GM18499 (cell line): ENCODE measurements at regions not wholly inside any gene's neighbourhood (a gene's known extent, or its start where the extent isn't known, plus 50 kb on each side); places are given as distances from the start of the nearest gene placed in this dataset.

Experiments used
- ATAC-seq: cut with Tn5 transposase; IDR thresholded peaks from one replicate; pipeline ENCODE4 v1.9.1; 2021; ENCODE audit warnings: moderate number of reproducible peaks; ENCODE audit not compliant: insufficient read depth, unreplicated experiment

DNA sequence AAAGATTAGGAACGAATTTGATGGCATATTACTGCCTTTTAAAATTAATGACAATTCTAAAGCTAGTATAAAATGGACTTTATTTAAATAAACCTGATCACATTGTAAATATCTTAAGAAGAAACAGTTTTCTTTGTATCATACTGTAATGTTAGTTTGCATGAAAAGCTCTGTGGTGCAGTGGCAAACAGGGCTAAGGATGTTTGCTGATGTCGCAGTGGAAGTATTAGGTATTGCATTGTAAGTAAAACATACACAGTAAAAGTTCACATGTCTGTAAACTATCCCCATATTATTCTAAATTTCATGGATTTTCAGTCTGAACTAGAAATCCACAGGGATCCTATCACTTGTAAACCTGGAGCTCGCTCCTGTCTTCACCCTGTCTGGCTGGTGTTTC lies 252.6 kb upstream of the ZNF32 start:
- ATAC-seq = no peak

DNA sequence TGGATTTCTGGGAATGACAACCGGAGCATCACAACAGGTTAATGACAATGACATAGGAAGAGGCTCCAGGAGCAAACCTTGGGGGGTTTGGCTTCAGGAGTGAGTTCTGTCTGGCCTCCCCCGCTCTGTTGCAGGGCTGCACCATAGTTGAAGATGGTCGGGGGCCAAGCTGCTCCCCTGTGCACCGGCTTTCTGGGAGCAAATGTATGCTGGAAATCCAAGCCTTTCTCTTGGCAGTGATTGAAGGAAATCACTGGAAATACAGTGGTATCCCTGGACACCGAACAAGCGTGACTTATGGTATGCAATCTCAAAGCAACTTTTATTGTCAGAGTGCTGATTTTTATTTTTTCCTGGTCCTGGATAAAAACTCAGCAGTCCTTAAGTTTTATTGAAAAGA lies 251.9 kb upstream of the ZNF32 start:
- no peak for ATAC-seq

DNA sequence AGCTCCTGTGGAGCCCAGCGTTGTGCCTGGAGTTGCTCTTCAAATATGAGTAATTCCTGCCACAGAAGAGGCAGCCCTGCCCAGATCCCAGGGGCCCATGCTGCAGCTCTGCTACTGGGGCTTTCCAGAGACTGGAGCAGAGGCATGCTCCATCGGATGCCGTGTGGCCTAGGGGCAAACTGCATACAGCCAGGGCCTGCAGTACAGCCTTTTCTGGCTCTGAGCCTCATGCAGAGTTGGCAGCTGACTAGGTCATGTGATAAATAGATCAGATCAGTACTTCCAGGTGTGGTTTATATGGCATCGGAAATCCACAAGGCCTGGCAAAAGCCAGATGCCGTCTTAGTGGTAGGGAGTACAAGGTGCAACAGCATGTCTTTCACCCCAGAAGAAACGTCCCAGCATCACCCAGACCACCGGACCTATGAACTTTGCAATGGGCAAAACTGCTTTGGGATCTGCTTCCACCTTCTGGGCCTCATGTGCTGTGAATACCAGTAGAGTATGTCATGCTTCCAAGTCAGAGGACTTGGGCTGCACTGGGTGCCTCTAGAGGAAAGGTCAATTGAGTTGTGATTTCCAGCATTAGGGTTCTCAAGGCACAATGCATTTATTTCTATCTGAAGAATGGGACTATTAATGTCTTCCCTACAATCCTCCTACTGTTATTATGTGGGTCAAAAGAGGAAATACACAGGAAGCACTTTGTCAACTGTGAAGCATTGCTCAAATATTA lies 250.7 kb upstream of the ZNF32 start:
- ATAC-seq = no peak

DNA sequence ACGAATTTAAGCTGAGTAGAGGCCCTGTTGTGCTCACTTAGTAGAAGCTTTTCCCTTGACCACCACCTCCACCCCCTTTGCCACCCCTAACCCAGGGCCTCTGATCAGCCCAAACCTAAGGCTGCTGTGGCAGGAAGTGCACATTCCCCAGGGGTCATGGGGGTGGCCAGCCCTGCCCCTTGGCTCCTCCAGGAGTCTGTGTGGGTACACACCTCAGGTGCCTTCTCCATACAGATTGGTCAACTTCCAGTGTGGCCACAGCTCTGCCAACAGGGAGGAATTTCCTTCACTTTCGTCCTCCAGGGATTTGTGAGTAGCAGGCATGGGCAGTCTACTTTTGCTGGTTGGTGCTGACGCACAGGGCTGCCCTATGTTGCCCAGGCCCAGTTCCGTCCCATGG lies 249.9 kb upstream of the ZNF32 start:
- ATAC-seq = no peak

DNA sequence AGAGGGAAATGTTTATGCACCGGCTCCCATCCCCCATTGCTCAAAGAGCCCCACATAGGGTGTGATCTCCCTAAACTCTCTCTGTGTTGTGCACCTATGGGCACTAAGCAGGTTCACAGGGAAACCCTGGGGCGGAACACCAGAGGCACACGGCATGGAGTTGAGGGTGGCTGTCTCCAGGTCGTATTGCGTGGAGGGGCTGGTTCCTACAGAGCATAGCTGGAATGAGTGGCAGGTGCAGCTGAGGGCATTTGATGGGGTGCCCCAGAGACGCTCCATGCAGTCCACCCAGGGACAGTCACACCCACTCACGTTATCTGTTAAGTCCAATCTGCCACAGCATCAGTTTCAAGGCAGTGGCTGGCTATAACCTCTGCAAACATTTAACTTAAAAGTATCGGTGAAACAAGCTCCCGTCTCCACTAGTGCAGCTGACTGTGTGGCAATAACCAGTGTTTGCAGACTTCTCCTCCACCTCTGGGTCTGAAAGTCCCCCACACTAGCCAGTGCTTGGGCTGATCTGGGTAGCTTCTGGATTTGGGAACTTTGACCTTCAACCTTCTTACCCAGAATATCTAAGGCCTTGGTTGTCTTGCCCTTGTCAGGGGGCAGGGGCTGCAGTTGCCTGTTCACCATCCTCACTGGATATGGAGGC lies 249.2 kb upstream of the ZNF32 start:
- ATAC-seq = no peak

DNA sequence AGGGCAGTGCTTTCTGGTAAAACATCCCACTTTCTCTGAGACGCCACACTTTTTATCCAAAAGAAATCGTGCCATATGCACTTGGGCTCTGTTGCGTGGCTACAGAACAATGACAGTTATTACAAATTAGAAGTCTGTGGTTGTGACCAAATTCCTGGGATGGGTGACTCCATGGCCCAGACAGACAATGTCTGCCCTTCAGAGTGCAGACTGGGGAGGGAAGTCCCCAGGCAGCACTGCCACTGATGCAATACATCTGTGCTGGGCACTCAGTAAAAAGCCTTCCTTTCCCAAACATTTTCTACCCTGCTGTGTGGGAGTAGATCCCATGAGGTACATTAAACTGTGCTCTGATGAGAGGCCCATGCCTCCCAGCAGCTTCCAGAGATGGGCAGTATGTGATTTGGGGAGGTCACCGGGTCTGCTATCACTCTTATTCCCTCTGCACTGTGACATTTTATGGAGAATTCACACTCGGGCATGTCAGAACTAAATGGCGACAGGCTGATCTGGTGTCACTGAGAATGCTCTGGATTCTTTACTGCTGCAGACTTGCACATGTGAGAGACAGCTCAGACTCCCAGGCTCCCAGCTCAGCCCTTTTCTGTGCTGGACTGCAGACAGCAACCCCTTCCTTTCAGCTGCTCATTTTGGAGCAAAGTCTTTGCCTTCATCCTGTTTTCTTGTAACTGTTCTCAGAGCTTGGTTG lies 243.5 kb upstream of the ZNF32 start:
- ATAC-seq = no peak

DNA sequence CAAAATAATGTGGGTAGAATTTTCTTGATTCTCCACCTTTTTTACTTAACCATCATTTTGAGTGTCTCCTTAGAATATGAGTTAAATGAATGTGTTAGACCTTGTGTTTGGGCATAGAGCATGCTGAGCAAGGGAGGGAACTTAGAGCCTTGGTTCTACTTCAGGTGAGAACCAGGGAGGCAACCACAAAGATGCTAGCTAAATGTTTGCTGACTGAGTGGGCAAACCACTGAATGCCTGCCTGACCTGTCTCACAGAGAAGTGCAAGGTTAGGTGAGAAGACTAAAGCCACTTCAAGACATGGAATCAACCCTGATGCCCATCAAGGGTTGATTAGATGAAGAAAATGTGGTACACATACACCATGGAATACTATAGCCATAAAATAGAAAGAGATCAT lies 242.6 kb upstream of the ZNF32 start:
- no peak for ATAC-seq

DNA sequence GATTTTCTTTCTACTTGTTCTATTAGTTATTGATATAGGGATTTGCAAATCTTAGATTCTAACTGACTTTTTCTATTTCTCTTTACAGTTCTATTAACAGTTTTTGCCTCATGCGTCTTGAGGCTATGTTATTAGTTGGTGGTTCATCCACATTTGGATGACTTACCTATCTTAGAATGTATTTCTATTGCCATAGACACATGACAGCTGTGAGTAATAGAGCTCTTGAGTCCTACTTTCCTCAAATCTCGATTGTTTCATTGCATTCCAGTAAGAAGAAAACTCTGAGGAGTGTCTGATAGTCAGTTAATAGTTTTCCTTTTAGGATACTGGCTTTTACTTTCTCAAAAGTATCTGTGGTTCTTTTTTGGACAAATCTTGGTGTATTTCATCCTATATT lies 241.4 kb upstream of the ZNF32 start:
- ATAC-seq = no peak

DNA sequence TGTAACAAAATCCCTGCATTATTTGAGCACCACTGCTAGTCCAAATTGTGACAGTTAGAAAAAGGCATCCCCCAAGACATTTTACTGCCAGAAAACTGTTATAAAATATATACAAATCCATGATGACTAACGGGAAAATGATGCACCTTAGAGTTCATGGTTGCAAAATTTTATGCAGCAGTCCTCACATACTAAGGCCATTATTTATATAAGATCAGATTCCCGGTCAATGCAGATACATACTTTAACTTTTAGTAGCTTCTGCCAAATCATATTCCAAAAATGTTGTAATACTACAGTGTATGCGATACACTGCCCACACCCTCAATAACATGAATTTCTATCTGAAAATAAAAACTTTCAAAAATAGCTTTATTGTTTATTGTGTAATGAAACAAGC lies 239.9 kb upstream of the ZNF32 start:
- ATAC-seq = no peak

DNA sequence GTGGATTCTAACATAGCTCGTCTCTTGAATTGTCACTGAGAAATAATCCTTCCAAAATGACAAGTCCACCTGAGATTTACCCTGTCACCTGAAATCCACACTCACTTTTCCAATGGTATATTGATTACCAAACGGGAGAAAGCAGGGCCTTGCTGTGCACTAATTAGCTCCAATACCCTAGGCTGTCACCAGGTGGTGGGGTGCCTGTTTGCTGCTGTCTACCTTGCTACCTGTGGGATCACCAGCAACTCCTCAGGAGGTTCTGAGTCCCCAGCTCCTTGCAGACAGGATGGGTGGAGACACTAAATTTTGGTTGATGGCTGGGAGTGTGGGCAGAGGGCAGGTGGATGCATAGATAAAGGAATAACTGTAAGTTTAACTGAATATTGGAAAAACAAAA lies 237.2 kb upstream of the ZNF32 start:
- no peak for ATAC-seq

DNA sequence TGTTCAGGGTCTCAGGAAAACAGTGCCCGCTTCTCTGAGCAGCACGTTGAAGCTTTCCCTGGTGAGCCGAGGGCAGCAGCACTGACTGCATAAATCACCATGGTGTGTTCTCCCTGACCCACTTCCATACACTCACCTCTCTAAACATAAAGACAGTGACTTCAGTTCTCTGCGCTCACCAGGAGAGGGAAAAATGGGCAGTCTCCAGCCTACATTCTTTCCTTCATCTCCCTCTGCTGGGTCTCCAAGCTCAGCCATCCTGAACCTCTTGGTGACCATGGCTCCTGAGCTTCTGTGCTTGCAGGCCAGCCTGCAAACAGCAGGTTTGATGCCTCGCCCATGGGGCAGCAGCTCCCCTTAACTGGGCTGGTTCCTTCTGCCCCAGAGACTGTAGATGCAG lies 236.6 kb upstream of the ZNF32 start:
- no peak for ATAC-seq

DNA sequence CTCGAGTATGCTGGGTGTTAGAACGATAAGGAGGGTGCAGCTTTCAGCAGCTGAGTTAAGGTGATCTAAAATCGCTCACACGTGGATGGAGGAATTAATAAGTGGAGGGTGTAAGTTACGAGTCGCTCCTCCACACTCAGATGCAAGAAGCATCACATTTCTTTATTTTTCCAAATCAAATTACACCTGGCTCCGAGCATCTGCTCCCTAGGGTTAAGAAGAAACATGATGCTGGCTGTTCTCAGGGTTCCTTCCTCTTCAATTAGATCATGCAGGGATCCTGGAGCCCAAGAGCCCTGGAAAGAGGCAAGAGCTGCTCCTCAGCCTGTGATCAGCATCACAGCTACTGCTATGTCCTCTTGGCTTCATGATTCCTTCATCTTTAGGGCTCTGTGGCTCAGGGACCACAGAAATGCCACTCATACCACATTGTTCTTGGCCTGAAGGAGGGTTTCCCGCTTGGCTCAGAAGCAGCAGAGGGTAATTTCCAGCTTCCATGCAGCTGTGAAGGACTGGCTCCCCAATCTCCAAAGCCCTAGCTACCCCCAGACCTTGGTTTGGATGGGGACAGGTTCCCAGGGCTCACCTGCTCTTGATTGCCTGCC lies 235.9 kb upstream of the ZNF32 start:
- ATAC-seq = no peak

DNA sequence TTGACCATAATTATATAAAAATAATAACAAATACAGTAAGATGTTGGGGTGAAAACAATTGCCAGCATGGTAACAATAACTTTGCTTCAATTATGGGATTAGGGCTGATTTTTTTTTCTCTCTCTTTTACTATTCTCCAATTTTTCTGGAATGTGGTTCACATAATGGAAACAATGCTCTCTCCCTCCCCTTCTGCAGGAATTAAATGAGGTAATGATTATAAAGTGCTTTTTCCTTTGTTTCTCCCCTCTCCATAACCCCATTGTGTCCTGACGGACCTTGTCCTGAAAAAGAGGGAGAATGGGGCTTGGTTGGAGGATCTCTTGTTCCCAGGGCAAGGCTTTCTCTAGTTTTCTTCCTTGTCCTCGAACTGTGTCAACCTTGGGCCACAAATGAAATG lies 234.0 kb upstream of the ZNF32 start:
- ATAC-seq = no peak

DNA sequence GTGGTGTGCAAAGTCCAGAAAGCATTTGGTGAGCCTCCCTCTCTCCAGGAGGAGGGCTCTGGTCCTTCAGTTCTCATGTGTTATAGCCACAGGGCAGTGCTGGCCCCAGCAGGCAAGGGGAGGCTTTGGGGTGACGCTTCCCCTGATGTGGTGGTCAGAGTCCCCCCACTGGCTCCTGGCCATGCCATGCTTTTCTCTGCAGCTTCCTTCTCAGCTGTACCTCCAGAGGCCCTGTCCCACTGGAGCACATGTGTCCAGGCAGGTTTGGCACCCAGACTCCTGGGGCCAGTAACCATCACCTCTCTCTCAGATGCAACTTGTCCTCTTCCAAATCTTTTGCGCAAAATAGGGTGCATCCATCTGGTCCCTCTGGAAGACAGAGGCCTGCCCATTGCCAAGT lies 233.0 kb upstream of the ZNF32 start:
- ATAC-seq = no peak

DNA sequence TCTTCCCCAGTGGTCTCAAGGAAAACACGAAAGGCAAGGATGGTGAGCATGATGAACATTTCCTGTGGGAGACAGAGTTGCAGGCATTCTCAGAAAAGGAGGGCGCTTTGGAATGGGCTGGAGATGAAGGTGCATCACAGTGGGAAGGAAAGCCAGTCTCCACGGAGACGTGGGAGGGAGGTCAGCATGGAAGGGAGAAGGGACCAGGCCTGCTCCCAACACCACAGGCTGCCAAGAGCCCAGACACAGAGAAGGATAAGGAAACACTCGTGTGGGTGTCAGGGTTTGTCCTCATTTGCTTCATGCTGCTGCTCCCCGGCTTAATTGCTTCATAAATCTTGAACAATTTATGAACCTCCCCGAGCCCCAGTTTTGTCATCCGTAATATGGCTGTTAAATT lies 231.5 kb upstream of the ZNF32 start:
- no peak for ATAC-seq

DNA sequence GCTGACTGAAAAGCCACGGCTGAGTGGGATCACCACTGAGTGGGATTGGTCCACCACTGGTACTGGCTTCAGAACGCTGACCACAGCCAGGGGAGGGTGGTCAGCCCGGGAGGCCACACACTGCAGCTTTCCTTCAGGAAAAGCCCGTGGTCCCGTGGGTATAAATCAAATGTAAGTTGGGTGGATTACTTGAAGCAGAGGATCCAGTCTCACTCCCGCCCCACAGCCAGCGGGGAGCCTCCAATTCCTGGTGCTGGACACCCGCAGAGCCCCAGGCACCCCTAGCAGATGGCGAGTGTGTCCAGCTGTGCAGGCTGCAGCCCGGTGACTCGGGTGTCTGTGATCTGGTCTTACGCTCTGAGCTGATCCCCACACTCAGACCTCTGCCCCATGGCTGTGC lies 231.1 kb upstream of the ZNF32 start:
- ATAC-seq = no peak

DNA sequence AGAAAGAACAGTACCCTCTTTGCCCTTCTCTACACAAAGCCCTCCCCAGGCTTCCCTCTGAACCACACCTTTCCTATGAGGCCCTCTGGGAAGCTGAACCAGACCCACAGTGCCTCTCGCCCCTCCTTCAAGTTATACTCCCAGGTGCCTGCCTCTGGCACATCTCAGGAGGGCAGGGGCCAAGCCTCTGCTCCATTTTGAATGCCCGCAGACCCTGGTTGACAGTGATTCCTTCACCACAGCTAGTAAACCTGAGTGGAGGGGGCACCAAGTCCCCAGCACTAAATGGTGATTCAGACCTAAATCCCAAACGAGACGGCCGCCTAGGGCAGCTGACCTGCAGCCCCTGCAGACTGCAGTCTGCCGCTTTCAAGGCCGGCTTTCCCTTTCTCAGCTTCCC lies 230.5 kb upstream of the ZNF32 start:
- ATAC-seq = no peak

DNA sequence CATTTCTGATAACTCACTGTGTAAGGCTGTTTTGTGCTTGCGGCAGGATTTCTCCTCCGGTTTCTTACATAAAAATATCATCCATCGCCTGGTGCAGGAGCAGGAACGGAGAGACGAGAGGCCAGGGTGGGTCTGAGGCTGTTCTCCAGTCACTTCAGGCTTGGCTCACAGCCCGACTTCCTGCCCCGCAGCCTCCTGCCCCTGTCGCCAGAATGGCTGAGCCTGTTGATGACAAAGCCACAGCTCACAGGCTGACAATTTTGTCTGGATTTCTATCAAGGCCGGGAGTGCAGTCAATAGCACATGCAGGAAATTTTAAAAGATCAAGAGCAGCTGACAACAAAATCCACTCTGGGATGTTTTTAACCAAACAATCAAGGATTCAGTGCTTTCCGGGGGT lies 229.7 kb upstream of the ZNF32 start:
- no peak for ATAC-seq

DNA sequence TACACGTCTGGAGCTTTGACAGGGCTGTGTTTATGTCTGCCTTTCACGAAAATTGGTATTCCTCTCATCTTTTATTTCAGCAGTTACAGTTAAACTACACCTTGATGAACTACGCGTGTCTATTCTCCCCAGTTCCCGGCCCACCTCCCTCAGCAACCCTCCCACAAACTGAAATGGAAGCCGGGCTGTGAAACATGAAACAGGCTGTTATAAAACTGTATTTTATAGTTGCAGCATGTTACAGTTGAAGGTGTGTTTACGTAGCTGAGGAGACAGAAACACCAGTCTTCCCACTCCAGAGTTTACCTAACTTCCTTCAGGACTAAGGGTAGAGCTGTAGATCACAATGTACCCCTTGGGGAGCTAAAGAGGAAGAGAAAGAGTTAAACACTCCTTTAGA lies 228.3 kb upstream of the ZNF32 start:
- no peak for ATAC-seq

DNA sequence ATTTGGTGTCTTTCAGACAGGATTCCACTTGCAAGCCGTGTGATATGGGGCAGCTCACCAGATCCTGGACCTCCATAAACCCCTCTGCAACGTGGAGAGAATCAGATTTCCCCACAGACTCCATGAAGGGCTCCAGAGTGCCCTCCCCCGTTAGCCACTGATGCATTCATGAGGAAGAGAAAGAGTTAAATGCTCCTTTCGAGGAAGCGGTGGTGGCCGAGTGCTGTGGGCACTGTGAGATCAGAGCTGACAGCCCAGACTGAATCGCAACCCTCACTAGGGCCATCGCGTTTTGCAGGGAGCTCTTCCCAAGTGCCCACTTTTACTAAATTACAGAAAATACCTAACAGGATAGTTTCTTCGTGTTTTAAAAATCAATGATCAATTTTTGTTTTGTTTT lies 226.3 kb upstream of the ZNF32 start:
- no peak for ATAC-seq

DNA sequence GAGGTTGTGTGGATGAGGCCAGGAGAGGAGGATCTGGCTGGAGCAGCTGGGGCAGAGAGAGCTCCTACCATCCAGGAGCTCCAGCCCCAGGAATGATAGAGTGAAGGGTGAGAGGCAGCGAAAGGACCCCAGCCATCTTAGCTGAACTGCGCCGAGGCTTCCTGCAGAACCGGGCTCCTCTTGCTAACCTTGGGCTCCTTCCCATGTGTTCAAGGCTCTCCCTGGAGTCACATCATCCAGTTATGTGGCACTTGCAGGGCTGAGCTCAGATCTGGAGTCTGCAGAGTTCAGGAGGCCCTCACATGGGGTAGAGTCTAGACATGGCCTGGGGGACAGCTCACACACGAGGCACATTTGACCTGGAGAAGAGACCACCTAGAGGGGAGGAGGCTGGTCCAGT lies 225.0 kb upstream of the ZNF32 start:
- no peak for ATAC-seq
